Liver (tissue), 3 donors: ENCODE measurements at regions not wholly inside any gene's neighbourhood (a gene's known extent, or its start where the extent isn't known, plus 50 kb on each side); places are given as distances from the start of the nearest gene placed in this dataset.

ENCODE experiments used
- RAD21 ChIP-seq, 2 donors: IDR thresholded peaks; 2 replicates each; pipeline ENCODE4 v1.6.1; 2016; ENCODE audit warnings: antibody characterized with exemption in 2 of 2, mild to moderate bottlenecking in 2 of 2
- RXRA ChIP-seq, 2 donors: IDR thresholded peaks; 2 replicates each; pipeline ENCODE4 v1.6.1; 2017 to 2018; ENCODE audit warnings: antibody characterized with exemption in 2 of 2, mild to moderate bottlenecking in 1 of 2
- SP1 ChIP-seq: IDR thresholded peaks from 2 replicates; pipeline ENCODE4 v1.6.1; 2018; ENCODE audit warnings: antibody characterized with exemption, mild to moderate bottlenecking
- TAF1 ChIP-seq: conservative IDR thresholded peaks from 2 replicates; pipeline ENCODE4 v1.6.1; 2016; ENCODE audit warnings: antibody characterized with exemption, mild to moderate bottlenecking
- YY1 ChIP-seq: IDR thresholded peaks from 2 replicates; pipeline ENCODE4 v1.6.1; 2016; ENCODE audit warnings: antibody characterized with exemption, mild to moderate bottlenecking
- TF ChIP-seq, protein P1 (sequence below): IDR thresholded peaks from 2 replicates; pipeline ENCODE4 v1.6.1; 2016; ENCODE audit warnings: antibody characterized with exemption
- TF ChIP-seq, protein P2 (sequence below): fragments of 150-350 bp; IDR thresholded peaks from 2 replicates; pipeline ENCODE4 v1.5.1; 2017; ENCODE audit warnings: improper control_type of control experiment, low read depth, low read length; ENCODE audit not compliant: missing input control
- TF ChIP-seq, protein P3 (sequence below): IDR thresholded peaks from 2 replicates; pipeline ENCODE4 v1.6.1; 2016; ENCODE audit warnings: antibody characterized with exemption
- TF ChIP-seq, protein P4 (sequence below): IDR thresholded peaks from 2 replicates; pipeline ENCODE4 v1.6.1; 2016; ENCODE audit warnings: antibody characterized with exemption, mild to moderate bottlenecking
- TF ChIP-seq, protein P5 (sequence below): IDR thresholded peaks from 2 replicates; pipeline ENCODE4 v1.6.1; 2016; ENCODE audit warnings: antibody characterized with exemption
- donor health status: healthy.
- donor health status: healthy.

DNA sequence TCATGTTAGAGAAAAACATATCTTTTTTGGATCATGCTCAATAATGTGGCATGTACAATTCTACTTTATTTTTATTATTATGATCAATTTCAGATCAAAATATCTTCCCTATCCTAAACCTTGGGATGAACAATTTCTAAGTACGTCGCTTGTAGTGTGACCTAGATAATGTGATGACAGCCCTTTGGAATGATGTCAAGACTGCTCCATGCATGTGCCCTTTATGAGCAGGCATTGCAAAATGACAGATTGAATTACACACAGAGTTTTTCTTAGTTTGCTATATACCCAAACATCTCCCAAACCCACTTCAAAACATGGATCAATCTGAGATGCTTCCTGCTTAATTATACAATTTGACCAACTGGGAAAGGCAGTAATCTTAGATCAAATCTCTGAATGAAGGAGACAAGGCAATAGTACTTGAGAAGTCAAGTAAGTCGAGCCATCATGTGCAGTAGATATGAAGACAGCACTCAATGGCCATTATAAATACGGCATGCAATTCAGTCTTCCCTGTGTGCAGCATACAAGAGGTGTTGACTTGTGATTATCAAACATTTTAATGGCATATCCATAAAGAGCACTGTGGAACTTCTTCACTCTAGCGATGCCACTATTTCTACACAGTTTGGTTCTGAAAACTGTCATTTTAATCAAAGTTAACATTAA is 294.8 kb downstream of the RNF144B start:
- TF ChIP-seq, protein P1, sequence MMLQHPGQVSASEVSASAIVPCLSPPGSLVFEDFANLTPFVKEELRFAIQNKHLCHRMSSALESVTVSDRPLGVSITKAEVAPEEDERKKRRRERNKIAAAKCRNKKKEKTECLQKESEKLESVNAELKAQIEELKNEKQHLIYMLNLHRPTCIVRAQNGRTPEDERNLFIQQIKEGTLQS, result no peak
- TF ChIP-seq, protein P2, sequence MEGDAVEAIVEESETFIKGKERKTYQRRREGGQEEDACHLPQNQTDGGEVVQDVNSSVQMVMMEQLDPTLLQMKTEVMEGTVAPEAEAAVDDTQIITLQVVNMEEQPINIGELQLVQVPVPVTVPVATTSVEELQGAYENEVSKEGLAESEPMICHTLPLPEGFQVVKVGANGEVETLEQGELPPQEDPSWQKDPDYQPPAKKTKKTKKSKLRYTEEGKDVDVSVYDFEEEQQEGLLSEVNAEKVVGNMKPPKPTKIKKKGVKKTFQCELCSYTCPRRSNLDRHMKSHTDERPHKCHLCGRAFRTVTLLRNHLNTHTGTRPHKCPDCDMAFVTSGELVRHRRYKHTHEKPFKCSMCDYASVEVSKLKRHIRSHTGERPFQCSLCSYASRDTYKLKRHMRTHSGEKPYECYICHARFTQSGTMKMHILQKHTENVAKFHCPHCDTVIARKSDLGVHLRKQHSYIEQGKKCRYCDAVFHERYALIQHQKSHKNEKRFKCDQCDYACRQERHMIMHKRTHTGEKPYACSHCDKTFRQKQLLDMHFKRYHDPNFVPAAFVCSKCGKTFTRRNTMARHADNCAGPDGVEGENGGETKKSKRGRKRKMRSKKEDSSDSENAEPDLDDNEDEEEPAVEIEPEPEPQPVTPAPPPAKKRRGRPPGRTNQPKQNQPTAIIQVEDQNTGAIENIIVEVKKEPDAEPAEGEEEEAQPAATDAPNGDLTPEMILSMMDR, result no peak
- TF ChIP-seq, protein P3, sequence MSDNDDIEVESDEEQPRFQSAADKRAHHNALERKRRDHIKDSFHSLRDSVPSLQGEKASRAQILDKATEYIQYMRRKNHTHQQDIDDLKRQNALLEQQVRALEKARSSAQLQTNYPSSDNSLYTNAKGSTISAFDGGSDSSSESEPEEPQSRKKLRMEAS, result no peak
- TF ChIP-seq, protein P4, sequence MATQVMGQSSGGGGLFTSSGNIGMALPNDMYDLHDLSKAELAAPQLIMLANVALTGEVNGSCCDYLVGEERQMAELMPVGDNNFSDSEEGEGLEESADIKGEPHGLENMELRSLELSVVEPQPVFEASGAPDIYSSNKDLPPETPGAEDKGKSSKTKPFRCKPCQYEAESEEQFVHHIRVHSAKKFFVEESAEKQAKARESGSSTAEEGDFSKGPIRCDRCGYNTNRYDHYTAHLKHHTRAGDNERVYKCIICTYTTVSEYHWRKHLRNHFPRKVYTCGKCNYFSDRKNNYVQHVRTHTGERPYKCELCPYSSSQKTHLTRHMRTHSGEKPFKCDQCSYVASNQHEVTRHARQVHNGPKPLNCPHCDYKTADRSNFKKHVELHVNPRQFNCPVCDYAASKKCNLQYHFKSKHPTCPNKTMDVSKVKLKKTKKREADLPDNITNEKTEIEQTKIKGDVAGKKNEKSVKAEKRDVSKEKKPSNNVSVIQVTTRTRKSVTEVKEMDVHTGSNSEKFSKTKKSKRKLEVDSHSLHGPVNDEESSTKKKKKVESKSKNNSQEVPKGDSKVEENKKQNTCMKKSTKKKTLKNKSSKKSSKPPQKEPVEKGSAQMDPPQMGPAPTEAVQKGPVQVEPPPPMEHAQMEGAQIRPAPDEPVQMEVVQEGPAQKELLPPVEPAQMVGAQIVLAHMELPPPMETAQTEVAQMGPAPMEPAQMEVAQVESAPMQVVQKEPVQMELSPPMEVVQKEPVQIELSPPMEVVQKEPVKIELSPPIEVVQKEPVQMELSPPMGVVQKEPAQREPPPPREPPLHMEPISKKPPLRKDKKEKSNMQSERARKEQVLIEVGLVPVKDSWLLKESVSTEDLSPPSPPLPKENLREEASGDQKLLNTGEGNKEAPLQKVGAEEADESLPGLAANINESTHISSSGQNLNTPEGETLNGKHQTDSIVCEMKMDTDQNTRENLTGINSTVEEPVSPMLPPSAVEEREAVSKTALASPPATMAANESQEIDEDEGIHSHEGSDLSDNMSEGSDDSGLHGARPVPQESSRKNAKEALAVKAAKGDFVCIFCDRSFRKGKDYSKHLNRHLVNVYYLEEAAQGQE, result no peak
- TF ChIP-seq RAD21 (IDR thresholded peaks at IDR 0.05), result no peak
- no peak for TF ChIP-seq RXRA (IDR thresholded peaks at IDR 0.05)
- TF ChIP-seq, protein P5, sequence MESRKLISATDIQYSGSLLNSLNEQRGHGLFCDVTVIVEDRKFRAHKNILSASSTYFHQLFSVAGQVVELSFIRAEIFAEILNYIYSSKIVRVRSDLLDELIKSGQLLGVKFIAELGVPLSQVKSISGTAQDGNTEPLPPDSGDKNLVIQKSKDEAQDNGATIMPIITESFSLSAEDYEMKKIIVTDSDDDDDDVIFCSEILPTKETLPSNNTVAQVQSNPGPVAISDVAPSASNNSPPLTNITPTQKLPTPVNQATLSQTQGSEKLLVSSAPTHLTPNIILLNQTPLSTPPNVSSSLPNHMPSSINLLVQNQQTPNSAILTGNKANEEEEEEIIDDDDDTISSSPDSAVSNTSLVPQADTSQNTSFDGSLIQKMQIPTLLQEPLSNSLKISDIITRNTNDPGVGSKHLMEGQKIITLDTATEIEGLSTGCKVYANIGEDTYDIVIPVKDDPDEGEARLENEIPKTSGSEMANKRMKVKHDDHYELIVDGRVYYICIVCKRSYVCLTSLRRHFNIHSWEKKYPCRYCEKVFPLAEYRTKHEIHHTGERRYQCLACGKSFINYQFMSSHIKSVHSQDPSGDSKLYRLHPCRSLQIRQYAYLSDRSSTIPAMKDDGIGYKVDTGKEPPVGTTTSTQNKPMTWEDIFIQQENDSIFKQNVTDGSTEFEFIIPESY, result no peak
- TF ChIP-seq TAF1, result no peak
- TF ChIP-seq SP1, result no peak
- TF ChIP-seq YY1, result no peak
